OCI-LY7 (cell line): ENCODE measurements at regions not wholly inside any gene's neighbourhood (a gene's known extent, or its start where the extent isn't known, plus 50 kb on each side); places are given as distances from the start of the nearest gene placed in this dataset.

Experiments
- CTCF ChIP-seq: fragments of 200-600 bp; sonication (generic); conservative IDR thresholded peaks from 2 replicates; pipeline ENCODE4 v1.5.1; 2014; ENCODE audit warnings: mild to moderate bottlenecking, antibody characterized with exemption, low read length, moderate library complexity, mixed read lengths
- EZH2phosphoT487 ChIP-seq: fragments of 200-600 bp; sonication (generic); IDR thresholded peaks from 2 replicates; pipeline ENCODE4 v1.6.1; 2018; ENCODE audit warnings: low read depth, borderline replicate concordance, mild to moderate bottlenecking, mixed run types, antibody characterized with exemption, low read length, moderate library complexity, mixed read lengths

- TF ChIP-seq CTCF (no peak), EZH2phosphoT487 (no peak)
These were observed 67.3 kb upstream of the BARX2 start for GRCh38 chr11:129308241-129308865.
